Endothelial cell (in vitro differentiated cells): ENCODE measurements at regions not wholly inside any gene's neighbourhood (a gene's known extent, or its start where the extent isn't known, plus 50 kb on each side); places are given as distances from the start of the nearest gene placed in this dataset.

Experiments
- DNase-seq: peaks from one replicate; pipeline ENCODE4 v3.0.0; 2021; ENCODE audit warnings: low spot score
- H3K27ac Mint-ChIP-seq: one replicate; pipeline ENCODE4 v1.8.0; 2021; ENCODE audit warnings: mixed read lengths, inconsistent platforms; ENCODE audit not compliant: unreplicated experiment
- H3K27me3 Mint-ChIP-seq: one replicate; pipeline ENCODE4 v1.8.0; 2021; ENCODE audit warnings: mild to moderate bottlenecking, moderate library complexity, mixed read lengths, inconsistent platforms; ENCODE audit not compliant: unreplicated experiment
- H3K36me3 Mint-ChIP-seq: one replicate; pipeline ENCODE4 v1.8.0; 2021; ENCODE audit warnings: mild to moderate bottlenecking, low read depth, mixed read lengths, inconsistent platforms; ENCODE audit not compliant: unreplicated experiment
- H3K4me1 Mint-ChIP-seq: one replicate; pipeline ENCODE4 v1.8.0; 2021; ENCODE audit warnings: mild to moderate bottlenecking, mixed read lengths, inconsistent platforms; ENCODE audit not compliant: unreplicated experiment
- H3K4me3 Mint-ChIP-seq: one replicate; pipeline ENCODE4 v1.8.0; 2021; ENCODE audit warnings: mild to moderate bottlenecking, mixed read lengths, inconsistent platforms; ENCODE audit not compliant: unreplicated experiment
- H3K9me3 Mint-ChIP-seq: one replicate; pipeline ENCODE4 v1.8.0; 2021; ENCODE audit warnings: mixed read lengths, inconsistent platforms; ENCODE audit not compliant: unreplicated experiment
- TF ChIP-seq, protein P1 (sequence below): fragments of 200-600 bp; sonication (generic); IDR thresholded peaks from one replicate; pipeline ENCODE4 v1.5.0; 2021; ENCODE audit warnings: antibody characterized with exemption; ENCODE audit not compliant: unreplicated experiment

DNA sequence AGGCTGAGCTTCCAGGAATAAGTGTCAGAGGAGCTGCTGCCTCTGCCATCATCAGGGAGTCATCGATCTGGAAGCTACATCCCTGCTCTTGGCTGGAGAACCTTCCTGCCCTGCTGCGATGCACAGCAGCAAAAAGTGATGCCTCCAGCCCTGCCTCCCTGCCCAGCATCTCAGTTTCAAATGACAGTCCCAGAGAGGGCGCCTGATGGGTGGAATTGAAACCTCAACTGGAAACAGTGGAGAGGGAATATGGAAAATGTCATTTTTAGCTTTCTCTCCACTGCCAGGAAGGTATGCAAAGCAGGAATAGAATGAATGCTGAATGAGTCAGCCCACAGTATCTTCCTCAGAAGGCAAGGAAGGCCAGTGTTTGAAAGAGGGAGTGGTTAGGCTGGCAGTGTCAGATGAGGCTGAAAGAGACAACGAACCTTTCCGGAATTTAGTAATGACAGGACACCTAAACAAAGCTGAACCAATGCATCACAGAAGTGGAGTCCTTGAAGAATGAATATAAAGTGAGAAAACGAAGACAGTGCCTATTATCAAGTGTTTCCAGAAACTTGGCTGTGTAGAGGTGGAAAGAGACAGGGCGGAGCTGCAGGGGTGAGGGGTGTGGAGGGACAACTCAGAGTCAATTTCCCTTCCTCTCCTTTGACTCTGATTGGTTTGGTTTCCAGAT is 153.9 kb upstream of the NDUFV2 start:
- no peaks in the 10 kb centered on the region for H3K36me3 Mint-ChIP-seq
- H3K4me1 Mint-ChIP-seq: peaks cover 18% of the 10 kb centered on the region
- H3K27ac Mint-ChIP-seq: no peak overlapping the region
- H3K9me3 Mint-ChIP-seq: no peaks in the 10 kb centered on the region
- no peak for DNase-seq
- TF ChIP-seq, protein P1, sequence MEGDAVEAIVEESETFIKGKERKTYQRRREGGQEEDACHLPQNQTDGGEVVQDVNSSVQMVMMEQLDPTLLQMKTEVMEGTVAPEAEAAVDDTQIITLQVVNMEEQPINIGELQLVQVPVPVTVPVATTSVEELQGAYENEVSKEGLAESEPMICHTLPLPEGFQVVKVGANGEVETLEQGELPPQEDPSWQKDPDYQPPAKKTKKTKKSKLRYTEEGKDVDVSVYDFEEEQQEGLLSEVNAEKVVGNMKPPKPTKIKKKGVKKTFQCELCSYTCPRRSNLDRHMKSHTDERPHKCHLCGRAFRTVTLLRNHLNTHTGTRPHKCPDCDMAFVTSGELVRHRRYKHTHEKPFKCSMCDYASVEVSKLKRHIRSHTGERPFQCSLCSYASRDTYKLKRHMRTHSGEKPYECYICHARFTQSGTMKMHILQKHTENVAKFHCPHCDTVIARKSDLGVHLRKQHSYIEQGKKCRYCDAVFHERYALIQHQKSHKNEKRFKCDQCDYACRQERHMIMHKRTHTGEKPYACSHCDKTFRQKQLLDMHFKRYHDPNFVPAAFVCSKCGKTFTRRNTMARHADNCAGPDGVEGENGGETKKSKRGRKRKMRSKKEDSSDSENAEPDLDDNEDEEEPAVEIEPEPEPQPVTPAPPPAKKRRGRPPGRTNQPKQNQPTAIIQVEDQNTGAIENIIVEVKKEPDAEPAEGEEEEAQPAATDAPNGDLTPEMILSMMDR: no peak
- peaks cover 7% of the 10 kb centered on the region for H3K27me3 Mint-ChIP-seq
- H3K4me3 Mint-ChIP-seq: no peak overlapping the region

DNA sequence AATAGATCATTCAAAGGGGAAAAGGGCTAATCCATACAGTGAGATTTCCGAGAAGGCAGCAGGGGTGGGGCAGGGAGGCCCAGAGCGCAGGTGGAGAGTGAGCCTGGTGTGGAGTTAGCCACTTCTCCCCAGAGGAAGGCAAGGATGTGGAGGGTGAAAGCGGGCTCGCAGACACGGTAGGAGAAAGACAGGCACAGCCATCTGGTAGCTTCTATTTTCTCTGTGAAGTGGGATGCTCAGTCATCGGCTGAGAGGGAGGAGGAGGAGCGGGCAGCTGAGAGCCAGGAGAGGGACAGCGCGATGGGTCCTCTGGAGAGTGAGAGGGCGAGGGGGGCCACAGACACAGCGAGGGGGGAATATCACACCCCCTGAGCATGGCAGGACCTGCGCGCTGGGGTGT is 153.3 kb upstream of the NDUFV2 start:
- Mint-ChIP-seq H3K27ac (no peak overlapping the region), H3K36me3 (no peaks in the 10 kb centered on the region), H3K9me3 (no peaks in the 10 kb centered on the region), H3K4me1 (peaks cover 12% of the 10 kb centered on the region), H3K27me3 (peaks cover 7% of the 10 kb centered on the region), H3K4me3 (no peak overlapping the region)
- no peak for DNase-seq
- TF ChIP-seq, protein P1: no peak

DNA sequence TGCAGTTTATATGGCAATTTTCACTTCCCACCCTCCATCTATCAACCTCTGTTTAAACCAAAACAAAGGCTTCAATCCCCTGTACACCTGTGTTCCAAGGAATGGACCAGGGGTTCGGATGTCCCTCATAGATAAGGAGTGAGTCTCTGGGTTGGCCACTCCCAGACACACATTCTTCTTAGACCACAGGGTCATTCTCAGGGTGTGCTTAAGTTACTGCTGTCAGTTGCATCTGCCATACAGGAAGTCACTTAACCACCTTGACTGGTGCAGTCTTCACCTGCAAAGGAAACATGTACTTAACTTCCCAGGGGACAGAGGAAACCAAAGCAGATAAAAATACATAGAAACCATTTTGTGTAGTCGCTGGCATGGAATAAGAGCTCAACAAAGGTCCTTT is 151.0 kb upstream of the NDUFV2 start:
- DNase-seq: no peak
- TF ChIP-seq, protein P1: no peak
- Mint-ChIP-seq H3K36me3 (no peaks in the 10 kb centered on the region), H3K27ac (no peak overlapping the region), H3K4me3 (no peak overlapping the region), H3K27me3 (peaks cover 4% of the 10 kb centered on the region), H3K9me3 (no peaks in the 10 kb centered on the region), H3K4me1 (peaks cover 9% of the 10 kb centered on the region)

DNA sequence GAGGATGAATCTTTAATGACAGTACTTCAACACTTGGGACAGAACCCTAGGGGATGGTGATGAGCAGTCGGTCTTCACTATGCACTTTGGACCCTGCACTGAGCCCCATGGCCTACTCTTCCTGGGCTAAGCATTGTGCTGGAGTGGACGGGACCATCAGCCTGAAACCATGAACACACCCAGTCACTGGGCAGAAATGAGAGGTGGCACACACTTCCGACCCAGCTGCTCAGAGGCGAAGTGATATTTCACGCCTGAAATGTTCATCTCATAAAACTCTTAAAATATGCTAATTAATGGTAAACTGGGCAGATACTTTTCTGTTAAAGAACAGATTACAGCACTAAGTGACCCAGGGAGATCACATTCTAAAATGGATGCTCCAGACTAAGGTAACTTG is 150.3 kb upstream of the NDUFV2 start:
- H3K4me1 Mint-ChIP-seq: peaks cover 11% of the 10 kb centered on the region
- no peaks in the 10 kb centered on the region for H3K36me3 Mint-ChIP-seq
- H3K9me3 Mint-ChIP-seq: no peaks in the 10 kb centered on the region
- DNase-seq: no peak
- no peak overlapping the region for H3K27ac Mint-ChIP-seq
- TF ChIP-seq, protein P1: no peak
- no peak overlapping the region for H3K4me3 Mint-ChIP-seq
- peaks cover 4% of the 10 kb centered on the region for H3K27me3 Mint-ChIP-seq
